Liver (tissue), 7 donors: ENCODE measurements at regions not wholly inside any gene's neighbourhood (a gene's known extent, or its start where the extent isn't known, plus 50 kb on each side); places are given as distances from the start of the nearest gene placed in this dataset.

Experiments
- DNase-seq: peaks from one replicate; pipeline ENCODE4 v3.0.0-alpha.2; 2017; ENCODE audit warnings: low spot score
- H3K27ac ChIP-seq, 2 donors: one replicate each; pipeline ENCODE4 v1.7.0; 2013; ENCODE audit warnings: inconsistent platforms in 2 of 2, low read length in 2 of 2, control low read depth in 1 of 2, low read depth in 1 of 2, mild to moderate bottlenecking in 1 of 2
- H3K27me3 ChIP-seq, 4 donors: one replicate each; pipeline versions ENCODE4 v1.6.1 to v1.7.0; 2013; ENCODE audit warnings: low read length in 3 of 4, inconsistent platforms in 1 of 4, mild to moderate bottlenecking in 1 of 4, moderate library complexity in 1 of 4; ENCODE audit not compliant: control insufficient read depth in 4 of 4, insufficient read depth in 4 of 4
- H3K36me3 ChIP-seq, 4 donors: one replicate each; pipeline versions ENCODE4 v1.6.1 to v1.7.0; 2013; ENCODE audit warnings: low read length in 3 of 4, mild to moderate bottlenecking in 3 of 4, low read depth in 1 of 4, moderate library complexity in 1 of 4; ENCODE audit not compliant: control insufficient read depth in 4 of 4, insufficient read depth in 3 of 4
- H3K4me1 ChIP-seq, 4 donors: one replicate each; pipeline versions ENCODE4 v1.6.1 to v1.7.0; 2013; ENCODE audit warnings: low read length in 3 of 4, mild to moderate bottlenecking in 3 of 4, moderate library complexity in 1 of 4; ENCODE audit not compliant: control insufficient read depth in 4 of 4, insufficient read depth in 4 of 4
- H3K4me3 ChIP-seq, 3 donors: one replicate each; pipeline versions ENCODE4 v1.6.1 to v1.7.0; 2013; ENCODE audit warnings: low read length in 3 of 3, control low read depth in 1 of 3, low read depth in 1 of 3, mild to moderate bottlenecking in 1 of 3
- H3K9ac ChIP-seq, 2 donors: one replicate each; pipeline ENCODE4 v1.7.0; 2013; ENCODE audit warnings: low read length in 2 of 2, mild to moderate bottlenecking in 2 of 2, moderate library complexity in 2 of 2, control low read depth in 1 of 2, low read depth in 1 of 2
- H3K9me3 ChIP-seq, 4 donors: one replicate each; pipeline versions ENCODE4 v1.6.1 to v1.7.0; 2013; ENCODE audit warnings: low read length in 3 of 4; ENCODE audit not compliant: control insufficient read depth in 4 of 4
- EGR1 ChIP-seq, 2 donors: IDR thresholded peaks; 2 replicates each; pipeline ENCODE4 v1.6.1; 2016 to 2018; ENCODE audit warnings: antibody characterized with exemption in 2 of 2, low read depth in 2 of 2
- FOXA1 ChIP-seq: IDR thresholded peaks from 2 replicates; pipeline ENCODE4 v1.6.1; 2016; ENCODE audit warnings: antibody characterized with exemption
- FOXA2 ChIP-seq: IDR thresholded peaks from 2 replicates; pipeline ENCODE4 v1.6.1; 2016; ENCODE audit warnings: antibody characterized with exemption
- GABPA ChIP-seq, 2 donors: IDR thresholded peaks in 1 of 2; conservative IDR thresholded peaks in 1 of 2; 2 replicates each; pipeline ENCODE4 v1.6.1; 2016; ENCODE audit warnings: antibody characterized with exemption in 2 of 2, mild to moderate bottlenecking in 1 of 2, moderate library complexity in 1 of 2
- HNF4A ChIP-seq, 2 donors: conservative IDR thresholded peaks; 2 replicates each; pipeline ENCODE4 v1.6.1; 2016; ENCODE audit warnings: antibody characterized with exemption in 2 of 2, mild to moderate bottlenecking in 2 of 2
- HNF4G ChIP-seq: IDR thresholded peaks from 2 replicates; pipeline ENCODE4 v1.6.1; 2016; ENCODE audit warnings: antibody characterized with exemption
- NR2F2 ChIP-seq: IDR thresholded peaks from 2 replicates; pipeline ENCODE4 v1.6.1; 2016; ENCODE audit warnings: antibody characterized with exemption
- RAD21 ChIP-seq, 2 donors: IDR thresholded peaks; 2 replicates each; pipeline ENCODE4 v1.6.1; 2016; ENCODE audit warnings: antibody characterized with exemption in 2 of 2, mild to moderate bottlenecking in 2 of 2
- REST ChIP-seq: IDR thresholded peaks from 2 replicates; pipeline ENCODE4 v1.6.1; 2016; ENCODE audit warnings: antibody characterized with exemption, mild to moderate bottlenecking
- SP1 ChIP-seq: IDR thresholded peaks from 2 replicates; pipeline ENCODE4 v1.6.1; 2018; ENCODE audit warnings: antibody characterized with exemption, mild to moderate bottlenecking
- TAF1 ChIP-seq: conservative IDR thresholded peaks from 2 replicates; pipeline ENCODE4 v1.6.1; 2016; ENCODE audit warnings: antibody characterized with exemption, mild to moderate bottlenecking
- WGBS: extraction: QIAGEN DNeasy Blood & Tissue Kit; methylation state at CpG from one replicate; pipeline ENCODE4 v1.1.7; 2013; 5-methylcytosine and 5-hydroxymethylcytosine counted together
- TF ChIP-seq, protein P1 (sequence below): IDR thresholded peaks from 2 replicates; pipeline ENCODE4 v1.6.1; 2016; ENCODE audit warnings: antibody characterized with exemption
- TF ChIP-seq, protein P2 (sequence below): IDR thresholded peaks from 2 replicates; pipeline ENCODE4 v1.6.1; 2016; ENCODE audit warnings: antibody characterized with exemption
- donor health status: healthy.
- donor health status: healthy.
- donor health status: healthy.
- donor health status: healthy.

- no peak overlapping the region for H3K4me3 ChIP-seq
- H3K36me3 ChIP-seq, result no peaks in the 10 kb centered on the region
- no peaks in the 10 kb centered on the region for H3K9me3 ChIP-seq
- no peaks in the 10 kb centered on the region for H3K4me1 ChIP-seq
- H3K27me3 ChIP-seq, result peaks cover 0 to 2% (median 0%) of the 10 kb centered on the region in 4 donors
- TF ChIP-seq EGR1 (IDR thresholded peaks at IDR 0.05; ENCODE audit: low read depth in 2 of 2) (no peak), NR2F2 (no peak), RAD21 (IDR thresholded peaks at IDR 0.05) (no peak), REST (no peak), FOXA2 (no peak), FOXA1 (no peak), HNF4G (no peak), TAF1 (no peak), SP1 (no peak), HNF4A (conservative IDR thresholded peaks at IDR 0.05) (no peak)
- TF ChIP-seq, protein P1, sequence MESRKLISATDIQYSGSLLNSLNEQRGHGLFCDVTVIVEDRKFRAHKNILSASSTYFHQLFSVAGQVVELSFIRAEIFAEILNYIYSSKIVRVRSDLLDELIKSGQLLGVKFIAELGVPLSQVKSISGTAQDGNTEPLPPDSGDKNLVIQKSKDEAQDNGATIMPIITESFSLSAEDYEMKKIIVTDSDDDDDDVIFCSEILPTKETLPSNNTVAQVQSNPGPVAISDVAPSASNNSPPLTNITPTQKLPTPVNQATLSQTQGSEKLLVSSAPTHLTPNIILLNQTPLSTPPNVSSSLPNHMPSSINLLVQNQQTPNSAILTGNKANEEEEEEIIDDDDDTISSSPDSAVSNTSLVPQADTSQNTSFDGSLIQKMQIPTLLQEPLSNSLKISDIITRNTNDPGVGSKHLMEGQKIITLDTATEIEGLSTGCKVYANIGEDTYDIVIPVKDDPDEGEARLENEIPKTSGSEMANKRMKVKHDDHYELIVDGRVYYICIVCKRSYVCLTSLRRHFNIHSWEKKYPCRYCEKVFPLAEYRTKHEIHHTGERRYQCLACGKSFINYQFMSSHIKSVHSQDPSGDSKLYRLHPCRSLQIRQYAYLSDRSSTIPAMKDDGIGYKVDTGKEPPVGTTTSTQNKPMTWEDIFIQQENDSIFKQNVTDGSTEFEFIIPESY, result no peak
- TF ChIP-seq, protein P2, sequence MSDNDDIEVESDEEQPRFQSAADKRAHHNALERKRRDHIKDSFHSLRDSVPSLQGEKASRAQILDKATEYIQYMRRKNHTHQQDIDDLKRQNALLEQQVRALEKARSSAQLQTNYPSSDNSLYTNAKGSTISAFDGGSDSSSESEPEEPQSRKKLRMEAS, result no peak
- H3K27ac ChIP-seq, result no peak overlapping the region
- DNase-seq, result no peak
- no peak overlapping the region for H3K9ac ChIP-seq
- 90% methylated on average over 4 of the region's 4 CpGs for WGBS
Observed at GRCh38 chr2:65794994-65795393, 362.6 kb upstream of the SPRED2 start.

DNA sequence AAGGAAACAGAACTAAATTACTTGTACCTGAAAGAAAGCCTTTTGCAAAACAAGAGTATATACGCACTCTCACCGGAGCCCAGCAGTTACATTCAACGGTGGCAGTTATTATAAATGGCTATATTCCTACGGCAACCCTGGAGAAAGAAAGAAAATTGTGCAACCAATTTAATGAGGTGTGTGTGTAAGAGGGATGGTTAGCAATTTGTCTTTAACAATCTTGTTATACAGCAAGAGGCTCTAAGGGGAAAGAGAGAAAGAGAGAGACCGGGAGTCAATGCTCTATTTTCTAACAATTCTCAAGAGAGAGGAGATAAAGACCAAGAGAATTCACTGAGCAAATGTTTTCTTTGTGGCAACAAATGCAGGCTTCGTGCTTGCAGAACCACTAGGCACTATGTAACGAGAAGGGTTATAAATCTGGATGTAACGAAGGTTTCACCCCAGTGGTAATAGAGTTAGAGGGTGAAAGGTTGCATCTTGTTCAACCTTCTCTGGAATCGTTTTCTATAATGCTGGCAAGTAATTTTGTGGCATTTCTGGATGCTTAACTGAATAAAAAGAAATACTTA lies 359.1 kb upstream of the SPRED2 start:
- H3K9ac ChIP-seq, result no peak overlapping the region
- no peaks in the 10 kb centered on the region for H3K4me1 ChIP-seq
- H3K4me3 ChIP-seq, result no peak overlapping the region
- no peak overlapping the region for H3K27ac ChIP-seq
- no peak for DNase-seq
- H3K9me3 ChIP-seq, result no peaks in the 10 kb centered on the region
- H3K27me3 ChIP-seq, result peaks cover 0 to 2% (median 0%) of the 10 kb centered on the region in 4 donors
- WGBS, result 78% methylated on average over 9 of the region's 9 CpGs
- no peaks in the 10 kb centered on the region for H3K36me3 ChIP-seq
- TF ChIP-seq GABPA (IDR thresholded peaks at IDR 0.05 in 1 of 2, conservative IDR thresholded peaks at IDR 0.05 in 1 of 2) (no peak), HNF4A (conservative IDR thresholded peaks at IDR 0.05) (no peak), FOXA1 (no peak)
- TF ChIP-seq, protein P1, result no peak
